Activated T-cell treated with anti-CD3 and anti-CD28 coated beads for 1 hour (primary cell): ENCODE measurements at regions not wholly inside any gene's neighbourhood (a gene's known extent, or its start where the extent isn't known, plus 50 kb on each side); places are given as distances from the start of the nearest gene placed in this dataset.
A peak's percentile ranks its signal among the peaks of the same experiment; 100 is the strongest.
"Not testable (repeated sequence)": the region's sequence is repeated elsewhere in the genome, so short reads cannot be mapped to it uniquely, and the experiment has no call there.

Experiments used
- DNase-seq: peaks from one replicate; pipeline ENCODE4 v3.0.0-alpha.2; 2020; ENCODE audit warnings: low read depth

- no peak for DNase-seq
Measured at GRCh38 chr1:234843946-234844345, 234.0 kb upstream of the IRF2BP2 start.

DNA sequence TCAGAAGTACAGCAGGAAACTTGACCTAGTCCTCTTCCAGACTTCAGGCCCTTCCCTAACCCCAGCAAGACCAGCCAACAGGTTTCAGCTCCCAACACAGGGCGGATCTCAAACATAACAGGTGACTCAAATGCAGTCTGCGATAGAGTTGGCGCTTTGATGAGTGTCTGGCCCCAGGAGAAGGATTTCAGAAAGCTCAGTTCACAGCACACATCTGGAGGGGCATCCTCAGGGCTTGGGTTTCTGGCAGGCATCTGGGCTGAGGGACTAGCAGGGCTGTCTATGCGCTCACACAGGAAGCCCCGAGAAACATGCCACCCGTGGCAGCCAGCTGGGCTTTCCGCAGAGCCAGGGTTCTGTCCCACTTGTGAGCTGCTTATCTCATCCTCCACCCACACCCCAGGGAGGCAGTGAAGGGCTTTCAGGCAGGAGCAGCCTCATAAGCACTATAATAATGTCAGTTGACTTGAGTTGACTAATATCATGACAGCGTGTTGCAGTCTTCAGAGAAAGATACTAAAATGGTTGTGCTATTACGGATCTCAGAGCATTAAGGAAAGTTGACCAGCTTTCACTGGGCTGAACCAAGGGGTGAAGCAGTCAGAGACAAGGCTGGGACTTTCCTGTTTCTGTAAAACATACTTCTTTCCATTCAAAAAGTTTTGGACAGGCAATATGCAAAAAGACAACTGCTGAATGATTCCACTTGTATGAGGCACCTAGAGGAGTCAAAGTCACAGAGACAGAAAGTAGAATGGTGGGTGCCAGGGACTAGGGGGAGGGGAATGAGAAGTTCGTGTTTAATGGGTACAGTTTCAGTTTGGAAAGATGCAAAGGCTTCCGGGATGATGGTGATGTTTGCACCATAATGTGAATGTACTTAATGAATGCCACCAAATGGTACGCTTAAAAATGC, 233.0 kb upstream of the IRF2BP2 start:
- peak; percentile 19 for DNase-seq

DNA sequence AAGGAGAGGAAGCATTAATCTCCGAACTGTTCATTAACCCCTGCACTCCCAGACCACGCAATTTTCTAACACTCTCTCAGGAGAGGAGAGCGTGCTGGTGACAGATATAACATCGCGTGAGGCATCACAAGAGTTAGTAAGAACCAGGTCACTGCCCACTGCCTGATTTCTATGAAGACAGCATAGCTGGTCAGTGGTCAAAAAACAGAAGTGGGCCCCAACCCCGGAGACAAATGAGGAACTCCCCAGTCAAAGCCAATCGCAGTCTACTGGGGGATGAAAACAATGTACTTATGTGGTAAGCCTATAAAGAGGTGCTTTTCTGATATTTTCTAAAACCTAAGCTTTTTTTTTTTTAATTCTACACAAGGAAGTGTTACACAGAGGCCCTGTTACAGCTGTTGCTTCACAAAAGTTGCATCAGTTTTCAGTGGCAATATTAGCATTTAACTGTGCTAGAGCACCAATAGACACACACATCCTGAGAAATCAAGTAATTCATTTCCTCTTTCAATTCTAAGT, 231.8 kb upstream of the IRF2BP2 start:
- no peak for DNase-seq

DNA sequence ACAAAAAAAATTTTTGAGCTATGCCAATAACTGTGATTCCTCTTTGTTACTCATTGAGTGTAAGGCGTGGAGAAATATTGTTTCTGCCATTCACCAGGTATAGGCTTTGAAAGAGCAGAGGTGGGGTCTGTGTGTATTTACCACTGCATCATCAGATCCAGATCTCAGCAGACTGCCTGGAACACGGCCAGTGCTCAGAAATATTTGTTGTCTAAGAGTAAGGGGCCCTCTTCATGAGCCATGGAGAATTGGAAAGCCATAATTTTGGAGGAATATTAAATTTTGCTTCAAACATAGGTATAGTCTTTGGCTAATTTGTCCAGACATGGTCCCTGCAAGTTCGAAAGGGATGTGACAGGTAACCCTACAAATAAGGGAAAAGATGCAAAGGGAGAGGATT, 231.3 kb upstream of the IRF2BP2 start:
- no peak for DNase-seq

GRCh38 chr1:234840843-234841242, 230.9 kb upstream of the IRF2BP2 start:
- no peak for DNase-seq

- DNase-seq, result no peak
Measured at GRCh38 chr1:234840253-234840652, 230.3 kb upstream of the IRF2BP2 start.

DNA sequence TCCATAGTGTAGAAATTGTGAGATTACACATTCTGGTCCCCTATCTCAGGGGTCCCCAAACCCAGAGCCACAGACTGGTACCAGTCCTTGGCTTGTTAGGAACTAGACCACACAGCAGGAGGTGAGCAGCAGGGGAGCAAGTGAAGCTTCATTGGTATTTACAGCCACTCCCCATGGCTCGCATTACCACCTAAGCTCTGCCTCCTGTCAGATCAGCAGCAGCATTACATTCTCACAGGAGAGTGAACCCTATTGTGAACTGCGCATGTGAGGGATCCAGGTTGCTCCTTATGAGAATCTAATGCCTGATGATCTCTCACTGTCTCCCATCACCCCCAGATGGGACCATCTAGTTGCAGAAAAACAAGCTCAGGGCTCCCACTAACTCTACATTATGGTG, 229.7 kb upstream of the IRF2BP2 start:
- DNase-seq, result no peak

DNA sequence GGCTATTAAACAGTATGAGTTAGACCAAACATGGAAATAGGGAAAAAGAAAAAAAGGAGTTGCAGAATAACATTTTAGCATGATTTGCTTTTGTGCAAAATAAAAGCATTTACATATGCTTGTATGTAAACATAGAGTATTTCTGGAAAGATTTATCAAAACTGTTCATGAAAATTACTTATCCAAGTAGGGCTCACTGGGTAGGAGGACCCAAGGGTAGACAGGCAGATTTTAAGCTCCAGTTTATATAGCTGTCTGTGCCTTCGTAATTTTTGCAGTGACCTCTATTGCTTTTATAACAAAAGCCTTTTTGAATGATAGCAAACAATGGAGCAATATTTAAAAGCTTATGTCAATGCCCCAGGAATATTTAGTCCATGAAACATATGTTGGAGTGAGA, 228.8 kb upstream of the IRF2BP2 start:
- DNase-seq, result no peak

DNA sequence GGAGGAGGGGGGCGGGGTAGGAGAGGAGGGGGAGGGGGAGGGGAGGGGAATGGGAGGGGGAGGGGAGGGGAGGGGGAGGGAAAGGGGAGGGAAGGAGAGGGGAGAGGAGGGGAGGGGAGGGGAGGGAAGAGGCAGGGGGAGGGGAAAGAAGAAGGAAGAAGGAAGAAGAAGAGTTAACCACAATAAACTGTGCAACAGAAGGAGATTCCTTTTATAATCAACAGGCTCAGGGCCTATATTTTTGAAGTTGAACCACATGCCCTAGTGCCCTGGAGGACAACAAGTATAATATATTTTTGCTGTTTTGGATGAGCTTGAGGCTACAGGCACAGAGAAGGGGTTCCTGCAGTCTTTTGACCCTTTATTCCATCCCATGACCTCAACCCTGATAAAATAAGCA, 228.2 kb upstream of the IRF2BP2 start:
- DNase-seq, result no peak

DNA sequence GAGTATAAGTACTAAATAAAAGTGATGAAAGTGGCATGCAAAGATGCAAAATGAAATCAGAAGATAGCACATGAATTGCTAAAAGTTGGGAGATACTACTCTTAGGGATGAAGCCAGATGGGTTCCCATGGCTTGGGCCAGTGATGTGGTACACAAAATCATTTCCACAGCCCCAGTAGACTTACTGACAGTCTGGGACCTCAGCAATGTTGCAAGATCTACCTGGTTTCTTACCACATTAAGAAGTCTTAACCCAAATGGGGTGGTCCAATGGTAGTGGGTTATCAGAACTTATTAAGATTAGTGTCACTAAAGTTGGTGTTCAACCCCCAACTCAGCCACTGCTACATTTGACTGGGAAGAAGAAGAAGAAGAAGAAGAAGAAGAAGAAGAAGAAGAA, 227.7 kb upstream of the IRF2BP2 start:
- no peak for DNase-seq

DNA sequence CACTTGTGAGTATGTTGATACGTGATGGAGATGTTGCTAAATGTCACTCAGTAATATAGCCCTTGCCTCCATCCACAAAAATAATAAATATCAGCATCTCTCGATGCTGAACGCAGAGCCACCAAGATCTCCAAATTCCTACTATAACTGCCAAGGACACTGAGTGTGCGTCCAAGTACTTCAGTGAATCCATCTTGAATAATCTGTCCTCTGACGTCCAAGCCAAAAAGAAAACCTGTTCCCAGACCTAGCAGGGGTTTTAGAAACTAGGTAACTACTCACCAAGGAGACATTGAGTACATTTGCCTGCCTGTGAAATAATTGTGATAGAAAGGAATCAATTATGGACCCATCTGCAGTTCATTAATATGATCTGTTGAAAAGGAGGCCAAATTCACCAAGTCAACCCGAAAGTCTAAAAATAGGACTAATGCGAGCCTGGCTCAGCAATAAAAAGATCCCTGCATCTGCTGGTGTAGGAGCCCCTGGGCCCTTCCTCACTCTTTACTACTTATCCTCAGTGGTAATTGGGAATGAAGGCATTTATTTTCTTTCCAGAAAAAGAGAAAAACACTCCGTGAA, 226.9 kb upstream of the IRF2BP2 start:
- no peak for DNase-seq

- no peak for DNase-seq
Measured at GRCh38 chr1:234836045-234836681, 226.2 kb upstream of the IRF2BP2 start.

- no peak for DNase-seq
Measured at GRCh38 chr1:234835239-234835638, 225.3 kb upstream of the IRF2BP2 start.

GRCh38 chr1:234833646-234834045, 223.7 kb upstream of the IRF2BP2 start:
- DNase-seq, result no peak

DNA sequence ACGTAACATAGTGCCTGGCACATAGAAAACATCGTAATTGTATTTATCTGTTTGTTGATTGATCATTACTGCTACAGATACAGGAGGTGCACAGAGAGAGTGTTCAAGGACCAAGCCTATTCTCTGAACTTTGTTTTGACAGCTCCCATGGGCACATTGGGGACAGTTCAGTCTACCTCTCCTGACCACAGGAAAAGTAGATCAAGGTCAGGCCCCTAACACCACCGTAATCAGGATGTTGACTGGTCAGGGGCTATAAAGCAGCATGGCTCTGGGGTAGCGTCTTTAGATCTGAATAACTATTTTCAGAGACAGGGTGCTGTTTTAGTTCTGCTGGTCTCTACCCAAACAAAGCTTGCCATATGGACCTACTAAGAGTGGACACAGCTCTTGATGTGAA, 223.1 kb upstream of the IRF2BP2 start:
- no peak for DNase-seq

DNA sequence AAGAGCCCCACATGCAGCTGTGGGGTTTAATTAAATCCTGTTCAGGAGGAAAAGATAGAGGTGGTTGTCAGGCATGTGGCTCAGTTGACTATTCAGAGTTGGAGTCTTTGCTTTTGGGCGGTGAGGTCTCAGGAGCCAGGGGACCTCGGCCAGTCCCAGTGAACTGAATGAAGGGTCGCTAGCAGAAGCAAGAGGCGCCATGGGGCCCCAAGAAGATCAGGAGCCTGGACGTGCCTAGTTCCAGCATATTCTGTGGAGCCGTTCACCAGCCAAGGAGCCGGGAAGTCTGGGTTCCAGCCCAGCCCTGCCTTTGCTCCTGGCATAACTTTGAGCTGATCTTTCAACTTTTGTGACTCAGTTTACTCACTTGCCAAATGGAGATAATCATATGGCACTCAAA, 217.7 kb upstream of the IRF2BP2 start:
- no peak for DNase-seq

GRCh38 chr1:234827181-234827580, 217.2 kb upstream of the IRF2BP2 start:
- no peak for DNase-seq

DNA sequence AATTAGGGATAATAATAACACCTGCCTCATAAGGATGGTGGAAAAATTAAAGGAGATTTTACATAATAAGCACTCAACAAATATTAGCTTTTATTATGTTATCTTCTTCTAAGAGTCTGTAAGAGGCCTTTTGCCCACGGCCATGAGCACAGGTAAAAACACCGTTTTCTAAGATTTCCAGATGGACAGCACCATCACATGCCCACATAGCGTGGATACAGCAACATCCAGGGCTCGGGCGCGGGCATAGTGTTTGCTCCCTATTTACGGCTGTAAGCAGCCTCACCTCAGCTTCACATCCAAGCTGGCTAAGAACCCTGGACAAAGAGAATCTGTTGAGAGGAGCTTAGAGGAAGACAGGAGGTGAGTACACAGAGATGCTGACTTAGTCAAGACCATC, 216.4 kb upstream of the IRF2BP2 start:
- no peak for DNase-seq

DNA sequence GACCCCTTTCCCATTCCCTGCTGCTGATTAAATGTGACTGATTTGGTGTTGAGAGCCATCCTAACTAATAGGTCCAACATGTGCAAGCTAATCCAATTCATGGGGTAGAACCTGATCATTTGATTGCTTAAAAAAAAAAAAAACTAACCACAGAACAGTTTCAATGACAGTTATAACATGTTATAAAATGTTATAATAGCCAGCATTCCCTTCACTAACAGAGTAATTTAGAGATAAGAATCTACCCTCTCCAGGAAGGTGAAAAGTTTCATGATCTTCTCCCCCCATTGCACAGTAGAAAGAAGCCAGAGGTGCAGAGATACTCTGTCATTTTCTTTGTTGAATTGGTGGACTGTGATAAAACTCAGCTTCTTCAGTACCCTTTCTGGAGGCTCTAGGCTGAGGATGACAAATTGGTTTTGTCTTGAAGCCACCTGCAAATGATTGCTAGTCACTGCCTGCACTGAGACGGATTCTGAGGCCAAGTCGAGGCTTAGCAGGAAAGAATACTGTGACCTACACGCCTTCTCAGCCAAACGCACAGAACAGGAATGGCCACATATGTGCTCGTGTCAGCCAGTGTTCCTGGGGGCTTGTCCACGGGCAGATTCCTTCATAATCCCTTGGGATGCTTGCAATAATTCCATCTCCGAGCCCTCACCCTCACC, 215.7 kb upstream of the IRF2BP2 start:
- no peak for DNase-seq

DNA sequence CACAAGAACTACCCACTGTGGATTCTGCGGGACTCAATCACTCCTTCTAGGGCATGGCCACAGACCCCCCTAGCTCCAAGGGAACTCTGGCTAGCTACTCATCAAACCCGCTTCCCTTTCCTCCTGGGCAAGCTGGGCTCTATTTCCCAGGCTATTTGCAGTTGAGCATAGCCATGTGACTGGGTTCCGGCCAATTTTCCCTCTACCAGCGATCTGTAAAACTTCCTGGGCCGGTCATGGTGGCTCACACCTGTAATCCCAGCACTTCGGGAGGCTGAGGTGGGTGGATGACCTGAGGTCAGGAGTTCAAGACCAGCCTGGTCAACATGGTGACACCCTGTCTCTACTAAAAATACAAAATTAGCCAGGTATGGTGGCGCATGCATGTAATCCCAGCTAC, 214.9 kb upstream of the IRF2BP2 start:
- not testable (repeated sequence) for DNase-seq

DNA sequence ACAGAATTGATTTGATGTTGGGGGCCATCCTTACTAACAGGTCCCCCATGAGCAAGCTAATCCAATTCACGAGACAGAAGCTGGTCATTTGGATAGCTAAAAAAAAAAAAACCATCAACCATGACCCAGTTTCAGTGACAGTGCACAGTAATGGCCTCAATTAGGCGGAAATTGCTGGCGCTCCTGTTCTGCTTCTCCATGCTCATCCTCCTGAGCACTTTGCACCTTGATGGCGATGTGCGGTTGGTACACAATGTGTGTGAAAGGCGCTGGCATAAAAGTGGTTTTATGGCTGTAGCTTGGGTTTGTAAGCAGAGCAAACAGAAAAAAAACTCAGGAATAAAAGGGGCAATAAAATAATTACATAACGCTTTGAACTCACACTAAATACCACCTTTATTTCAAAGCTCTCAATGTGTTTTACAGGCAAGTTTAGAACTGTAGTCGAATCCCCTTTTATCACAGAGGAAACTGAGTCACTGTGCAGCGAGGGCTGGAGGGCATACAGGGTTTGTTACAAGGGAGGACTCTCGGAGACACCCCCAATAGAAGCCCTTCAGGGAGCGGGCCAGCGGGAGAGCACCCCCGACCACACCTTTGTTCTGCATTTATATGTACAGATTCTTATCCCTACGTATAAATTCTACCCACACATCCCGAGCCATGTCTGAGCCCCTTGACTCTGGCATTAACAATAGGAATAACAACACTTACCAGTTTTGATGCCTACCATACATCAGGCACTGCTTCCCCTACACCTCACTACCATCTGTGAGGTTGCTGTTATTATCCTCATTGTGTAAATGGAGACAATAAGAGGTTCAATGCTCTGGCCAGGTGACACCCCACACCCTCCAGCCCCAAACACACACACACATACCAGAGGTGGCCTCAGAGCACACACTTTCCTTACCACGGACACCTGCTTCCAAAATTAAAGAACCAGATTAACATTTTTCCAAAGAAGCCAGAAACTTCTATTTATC, 213.5 kb upstream of the IRF2BP2 start:
- DNase-seq, result no peak
